ENCODE measurements at regions not wholly inside any gene's neighbourhood (a gene's known extent, or its start where the extent isn't known, plus 50 kb on each side); places are given as distances from the start of the nearest gene placed in this dataset.

GRCh38 chr5:23825196-23825595 lies 317.8 kb downstream of the PRDM9 start:
- H3K27ac ChIP-seq (ENCODE audit: poor library complexity, severe bottlenecking), result no peak overlapping the region
- no peaks in the 10 kb centered on the region for H3K9me3 ChIP-seq (ENCODE audit: severe bottlenecking)
- no peaks in the 10 kb centered on the region for H3K4me1 ChIP-seq (ENCODE audit: insufficient read depth, poor library complexity, severe bottlenecking)
- ATAC-seq (ENCODE audit: low read depth), result peak; percentile 44; the same call in 2 of the 3 replicates
- no peak for DNase-seq (ENCODE audit: low spot score)
- H3K4me3 ChIP-seq (ENCODE audit: severe bottlenecking), result no peak overlapping the region
- no peak for TF ChIP-seq CTCF (IDR thresholded peaks at IDR 0.05; ENCODE audit: poor library complexity, severe bottlenecking)
- no peaks in the 10 kb centered on the region for H3K27me3 ChIP-seq (ENCODE audit: insufficient read depth, poor library complexity, severe bottlenecking)
- no peaks in the 10 kb centered on the region for H3K36me3 ChIP-seq (ENCODE audit: low read depth)

GRCh38 chr5:23840083-23840482 lies 332.7 kb downstream of the PRDM9 start:
- ATAC-seq (ENCODE audit: low read depth) (peak; percentile 49; the same call in 1 of the 3 replicates), DNase-seq (ENCODE audit: low spot score) (no peak)
- Histone ChIP-seq H3K9me3 (ENCODE audit: severe bottlenecking) (peaks cover 4% of the 10 kb centered on the region), H3K27ac (ENCODE audit: poor library complexity, severe bottlenecking) (no peak overlapping the region), H3K27me3 (ENCODE audit: insufficient read depth, poor library complexity, severe bottlenecking) (no peaks in the 10 kb centered on the region), H3K4me3 (ENCODE audit: severe bottlenecking) (no peak overlapping the region), H3K4me1 (ENCODE audit: insufficient read depth, poor library complexity, severe bottlenecking) (no peaks in the 10 kb centered on the region), H3K36me3 (ENCODE audit: low read depth) (no peaks in the 10 kb centered on the region; the same call in 1 of the 2 replicates)
- TF ChIP-seq CTCF (IDR thresholded peaks at IDR 0.05; ENCODE audit: poor library complexity, severe bottlenecking), result peak; percentile 62

GRCh38 chr5:23864786-23865185 lies 357.4 kb downstream of the PRDM9 start:
- no peak for DNase-seq (ENCODE audit: low spot score)
- Histone ChIP-seq H3K4me1 (ENCODE audit: insufficient read depth, poor library complexity, severe bottlenecking) (no peaks in the 10 kb centered on the region), H3K4me3 (ENCODE audit: severe bottlenecking) (no peak overlapping the region), H3K27ac (ENCODE audit: poor library complexity, severe bottlenecking) (no peak overlapping the region), H3K9me3 (ENCODE audit: severe bottlenecking) (no peaks in the 10 kb centered on the region), H3K36me3 (ENCODE audit: low read depth) (no peaks in the 10 kb centered on the region), H3K27me3 (ENCODE audit: insufficient read depth, poor library complexity, severe bottlenecking) (peaks cover 3% of the 10 kb centered on the region)
- TF ChIP-seq CTCF (IDR thresholded peaks at IDR 0.05; ENCODE audit: poor library complexity, severe bottlenecking), result no peak
- ATAC-seq (ENCODE audit: low read depth), result no peak

- Histone ChIP-seq H3K4me1 (ENCODE audit: insufficient read depth, poor library complexity, severe bottlenecking) (no peaks in the 10 kb centered on the region), H3K36me3 (ENCODE audit: low read depth) (no peaks in the 10 kb centered on the region), H3K27me3 (ENCODE audit: insufficient read depth, poor library complexity, severe bottlenecking) (no peaks in the 10 kb centered on the region), H3K27ac (ENCODE audit: poor library complexity, severe bottlenecking) (no peak overlapping the region), H3K4me3 (ENCODE audit: severe bottlenecking) (no peak overlapping the region), H3K9me3 (ENCODE audit: severe bottlenecking) (no peaks in the 10 kb centered on the region)
- DNase-seq (ENCODE audit: low spot score), result no peak
- TF ChIP-seq CTCF (IDR thresholded peaks at IDR 0.05; ENCODE audit: poor library complexity, severe bottlenecking), result no peak
- ATAC-seq (ENCODE audit: low read depth), result no peak
Measured at GRCh38 chr5:23877847-23878246, 370.4 kb downstream of the PRDM9 start.

GRCh38 chr5:23884405-23885031 lies 377.1 kb downstream of the PRDM9 start:
- H3K27me3 ChIP-seq (ENCODE audit: insufficient read depth, poor library complexity, severe bottlenecking), result no peaks in the 10 kb centered on the region
- DNase-seq (ENCODE audit: low spot score) (no peak), ATAC-seq (ENCODE audit: low read depth) (0 out of 3 replicates have a peak, but pooled peaks have one; percentile 41)
- TF ChIP-seq CTCF (IDR thresholded peaks at IDR 0.05; ENCODE audit: poor library complexity, severe bottlenecking), result no peak
- H3K9me3 ChIP-seq (ENCODE audit: severe bottlenecking), result no peaks in the 10 kb centered on the region
- H3K27ac ChIP-seq (ENCODE audit: poor library complexity, severe bottlenecking), result no peak overlapping the region
- peaks cover 9% of the 10 kb centered on the region for H3K4me1 ChIP-seq (ENCODE audit: insufficient read depth, poor library complexity, severe bottlenecking)
- H3K4me3 ChIP-seq (ENCODE audit: severe bottlenecking), result peak overlapping the region; percentile 3
- no peaks in the 10 kb centered on the region for H3K36me3 ChIP-seq (ENCODE audit: low read depth)

All from RWPE2 (cell line).